Bronchial epithelial cell (primary cell): ENCODE measurements at regions not wholly inside any gene's neighbourhood (a gene's known extent, or its start where the extent isn't known, plus 50 kb on each side); places are given as distances from the start of the nearest gene placed in this dataset.

ENCODE experiments used
- DNase-seq: peaks from one replicate; pipeline ENCODE4 v3.0.0-alpha.2; 2010; ENCODE audit warnings: low read depth
- FAIRE-seq: peaks from 2 replicates; lab custom pipeline; 2011; peaks lifted over from hg19 to GRCh38; lab: Jason Lieb, UNC
- H3K27me3 ChIP-seq: 2 replicates; pipeline ENCODE4 v1.5.1; 2011; ENCODE audit warnings: low read length; ENCODE audit not compliant: control insufficient read depth, insufficient read depth
- H3K36me3 ChIP-seq: 2 replicates; pipeline ENCODE4 v1.5.1; 2011; ENCODE audit warnings: low read length; ENCODE audit not compliant: control insufficient read depth, insufficient read depth
- H3K4me3 ChIP-seq: 2 replicates; pipeline ENCODE4 v1.5.1; 2011; ENCODE audit warnings: mild to moderate bottlenecking, low read depth, low read length, control low read depth
- TF ChIP-seq, protein P1 (sequence below): IDR thresholded peaks from 2 replicates; pipeline ENCODE4 v1.5.1; 2011; ENCODE audit warnings: mild to moderate bottlenecking, moderate library complexity, low read length, control low read depth, inconsistent platforms; ENCODE audit not compliant: insufficient read depth, severe bottlenecking

DNA sequence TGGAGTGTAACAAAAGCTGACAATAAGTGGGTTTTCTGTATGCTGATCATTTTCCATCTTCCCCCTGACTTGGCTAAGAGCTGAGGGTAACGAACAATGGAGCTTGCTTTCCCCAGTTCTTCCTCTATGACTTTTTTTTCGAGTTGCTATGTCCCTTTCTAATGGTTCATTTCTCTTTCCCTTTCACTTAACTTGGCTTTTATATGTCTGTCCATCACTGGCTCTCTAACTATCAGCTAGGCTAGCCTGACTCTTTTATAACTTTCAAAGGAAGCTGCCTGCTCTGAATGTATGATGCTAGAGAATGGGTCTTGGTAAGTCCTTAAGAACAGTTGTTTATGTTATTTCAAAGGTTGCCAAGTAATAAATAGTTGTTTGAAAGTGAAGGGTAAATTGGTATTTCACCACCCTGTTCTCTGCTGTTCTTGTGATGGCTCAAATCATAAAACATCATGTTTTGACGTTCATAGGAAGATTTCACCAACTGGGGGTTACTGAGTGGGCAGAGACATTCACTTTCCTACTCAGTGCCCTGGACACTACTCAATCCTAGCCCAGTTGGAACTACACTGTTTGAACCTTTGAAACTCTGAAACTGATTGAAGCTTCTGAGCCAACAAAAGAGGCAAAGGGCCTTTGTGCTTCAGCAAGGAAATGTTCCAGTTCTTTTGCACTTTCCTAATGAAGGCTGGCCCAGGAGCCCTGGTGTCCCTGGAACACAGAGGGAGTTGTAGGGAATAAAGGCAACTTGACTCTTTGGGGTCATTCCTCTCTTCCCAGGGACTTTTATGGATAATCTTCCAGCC lies 85.4 kb upstream of the PHYHIPL start:
- no peak for DNase-seq
- no peak for FAIRE-seq
- TF ChIP-seq, protein P1, sequence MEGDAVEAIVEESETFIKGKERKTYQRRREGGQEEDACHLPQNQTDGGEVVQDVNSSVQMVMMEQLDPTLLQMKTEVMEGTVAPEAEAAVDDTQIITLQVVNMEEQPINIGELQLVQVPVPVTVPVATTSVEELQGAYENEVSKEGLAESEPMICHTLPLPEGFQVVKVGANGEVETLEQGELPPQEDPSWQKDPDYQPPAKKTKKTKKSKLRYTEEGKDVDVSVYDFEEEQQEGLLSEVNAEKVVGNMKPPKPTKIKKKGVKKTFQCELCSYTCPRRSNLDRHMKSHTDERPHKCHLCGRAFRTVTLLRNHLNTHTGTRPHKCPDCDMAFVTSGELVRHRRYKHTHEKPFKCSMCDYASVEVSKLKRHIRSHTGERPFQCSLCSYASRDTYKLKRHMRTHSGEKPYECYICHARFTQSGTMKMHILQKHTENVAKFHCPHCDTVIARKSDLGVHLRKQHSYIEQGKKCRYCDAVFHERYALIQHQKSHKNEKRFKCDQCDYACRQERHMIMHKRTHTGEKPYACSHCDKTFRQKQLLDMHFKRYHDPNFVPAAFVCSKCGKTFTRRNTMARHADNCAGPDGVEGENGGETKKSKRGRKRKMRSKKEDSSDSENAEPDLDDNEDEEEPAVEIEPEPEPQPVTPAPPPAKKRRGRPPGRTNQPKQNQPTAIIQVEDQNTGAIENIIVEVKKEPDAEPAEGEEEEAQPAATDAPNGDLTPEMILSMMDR, result no peak
- Histone ChIP-seq H3K4me3 (no peak overlapping the region), H3K27me3 (no peaks in the 10 kb centered on the region), H3K36me3 (no peaks in the 10 kb centered on the region)

DNA sequence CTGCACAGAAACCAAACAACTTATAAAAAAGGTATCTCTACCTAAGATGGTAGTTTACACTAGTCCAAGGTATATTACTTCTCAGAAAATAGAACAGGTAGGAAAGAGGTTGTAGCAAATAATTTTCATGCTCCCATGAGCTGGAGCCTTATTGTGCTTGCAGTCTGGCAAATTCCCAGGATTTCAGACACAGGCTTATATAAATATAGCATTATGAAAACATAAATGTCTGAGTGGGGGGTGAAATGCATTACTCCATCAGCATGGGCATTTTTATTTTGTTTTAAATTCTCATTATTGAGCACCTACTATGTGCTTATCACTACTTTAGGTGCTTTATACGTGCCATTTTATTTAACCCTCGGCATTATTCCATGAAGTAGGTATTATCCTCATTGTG lies 83.0 kb upstream of the PHYHIPL start:
- no peak for FAIRE-seq
- DNase-seq, result no peak
- Histone ChIP-seq H3K27me3 (no peaks in the 10 kb centered on the region), H3K4me3 (no peak overlapping the region), H3K36me3 (no peaks in the 10 kb centered on the region)
- TF ChIP-seq, protein P1, result no peak

DNA sequence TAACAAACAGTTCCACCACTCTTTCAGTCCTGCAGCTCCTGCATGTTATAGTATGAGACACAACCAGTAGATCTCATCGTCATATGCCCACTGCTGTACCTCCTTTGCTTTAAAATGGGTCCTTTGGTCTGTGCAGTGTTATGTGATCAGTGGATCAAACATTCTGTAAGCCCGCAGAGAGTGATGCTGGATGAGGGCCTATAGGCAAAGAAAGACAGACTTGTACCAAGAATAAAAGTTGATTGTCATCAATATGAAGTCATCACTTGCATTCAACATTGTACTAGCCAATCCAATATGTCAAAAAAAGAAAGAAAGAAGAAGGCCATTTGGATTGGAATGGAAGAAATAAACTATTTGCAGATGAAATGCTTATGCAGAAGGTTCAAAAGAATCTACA lies 79.8 kb upstream of the PHYHIPL start:
- Histone ChIP-seq H3K27me3 (no peaks in the 10 kb centered on the region), H3K36me3 (no peaks in the 10 kb centered on the region), H3K4me3 (no peak overlapping the region)
- no peak for DNase-seq
- FAIRE-seq, result no peak
- TF ChIP-seq, protein P1, result no peak

DNA sequence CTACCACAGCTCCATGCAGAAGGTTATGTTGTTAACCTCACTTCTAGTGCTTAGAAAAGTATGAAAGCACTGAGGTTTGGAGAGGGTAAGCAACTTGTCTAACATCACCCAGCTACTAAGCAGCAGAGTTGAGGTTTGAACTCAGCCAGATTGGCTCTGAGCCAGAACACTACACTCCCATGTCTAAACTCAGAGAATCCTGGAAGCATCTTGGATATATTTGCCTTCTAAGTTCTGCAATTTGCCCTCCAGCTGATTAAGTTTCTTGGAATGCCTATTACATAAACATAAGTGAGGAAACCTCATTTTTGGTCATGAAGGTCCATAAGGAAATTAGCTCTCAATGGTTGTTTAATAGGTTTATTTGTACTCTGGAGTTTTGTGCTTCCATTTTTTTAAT lies 78.1 kb upstream of the PHYHIPL start:
- no peak overlapping the region for H3K4me3 ChIP-seq
- peak; percentile 43 for DNase-seq
- TF ChIP-seq, protein P1, result no peak
- no peaks in the 10 kb centered on the region for H3K36me3 ChIP-seq
- no peak for FAIRE-seq
- no peaks in the 10 kb centered on the region for H3K27me3 ChIP-seq

DNA sequence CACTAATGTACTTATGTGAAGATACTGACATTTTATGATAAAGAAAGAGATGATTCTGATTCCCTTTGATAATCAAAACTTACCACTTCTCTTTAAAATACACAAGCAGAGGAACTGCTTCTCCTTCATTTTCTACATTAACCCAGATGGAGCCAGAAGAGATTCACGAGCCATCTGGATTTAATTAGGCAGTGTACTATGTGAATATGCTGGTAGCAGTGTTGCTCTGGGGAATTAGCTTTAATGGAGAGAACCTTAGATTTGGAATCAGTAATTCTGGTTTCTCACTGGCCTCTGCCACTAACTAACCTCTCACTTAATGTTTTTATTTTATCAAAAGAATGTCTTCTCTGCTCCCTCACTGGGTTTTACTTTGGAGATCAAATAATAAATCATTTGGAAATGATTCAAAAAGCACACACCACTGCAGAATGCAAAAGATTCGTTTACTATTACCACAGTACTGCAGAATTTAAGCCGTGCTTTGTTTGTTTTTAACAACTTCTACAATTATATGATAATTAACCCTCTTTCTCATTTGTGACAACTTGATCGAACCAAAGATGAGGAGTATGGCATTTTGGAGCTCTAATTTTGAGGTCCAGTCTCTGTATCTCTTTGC lies 77.5 kb upstream of the PHYHIPL start:
- no peak for FAIRE-seq
- TF ChIP-seq, protein P1, result no peak
- no peak for DNase-seq
- Histone ChIP-seq H3K36me3 (no peaks in the 10 kb centered on the region), H3K4me3 (no peak overlapping the region), H3K27me3 (no peaks in the 10 kb centered on the region)

DNA sequence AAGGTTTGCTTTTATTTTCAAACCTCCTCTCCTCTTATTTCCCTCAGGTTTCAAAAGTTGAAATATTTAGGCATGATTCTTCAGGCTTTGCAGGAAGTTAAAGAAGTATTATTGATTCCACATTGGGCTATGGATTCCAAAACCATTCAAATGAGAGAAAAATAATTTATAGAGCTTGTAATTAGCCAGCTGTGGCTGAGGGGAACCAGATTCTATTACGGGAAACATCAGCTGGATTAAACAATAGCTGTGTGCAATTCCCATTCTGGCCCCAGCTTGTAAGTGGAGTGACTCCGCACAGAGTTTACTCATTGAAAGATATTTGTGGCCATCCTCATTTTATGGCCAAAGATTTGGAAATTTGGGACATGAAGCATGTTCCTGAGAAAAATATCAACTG lies 77.0 kb upstream of the PHYHIPL start:
- no peak for FAIRE-seq
- H3K27me3 ChIP-seq, result no peaks in the 10 kb centered on the region

More for the DNA sequence above, 77.0 kb upstream of the PHYHIPL start:
- no peak for DNase-seq
- H3K4me3 ChIP-seq, result no peak overlapping the region
- H3K36me3 ChIP-seq, result no peaks in the 10 kb centered on the region
- TF ChIP-seq, protein P1, result no peak
